ENCODE measurements at regions not wholly inside any gene's neighbourhood (a gene's known extent, or its start where the extent isn't known, plus 50 kb on each side); places are given as distances from the start of the nearest gene placed in this dataset.
"Not testable (repeated sequence)": the region's sequence is repeated elsewhere in the genome, so short reads cannot be mapped to it uniquely, and the experiment has no call there.

GRCh38 chr18:4960578-4960977 lies 236.5 kb downstream of the AKAIN1 start:
- Histone ChIP-seq H3K27ac (ENCODE audit: insufficient read depth, low read depth, low read length, poor library complexity, severe bottlenecking) (no peak overlapping the region), H3K4me1 (ENCODE audit: control insufficient read depth, insufficient read depth, low read length) (no peaks in the 10 kb centered on the region), H3K9me3 (ENCODE audit: control insufficient read depth, low read length) (no peaks in the 10 kb centered on the region), H3K4me3 (ENCODE audit: insufficient read depth, low read depth, low read length) (no peak overlapping the region), H3K36me3 (ENCODE audit: control insufficient read depth, insufficient read depth, low read length) (no peaks in the 10 kb centered on the region), H3K27me3 (ENCODE audit: control insufficient read depth, insufficient read depth, low read length, poor library complexity, severe bottlenecking) (no peaks in the 10 kb centered on the region)
- 91 to 96% methylated on average over 5 of the region's 5 CpGs for WGBS, 2 experiments

- WGBS, 2 experiments: 92 to 95% methylated on average over 1 of the region's 1 CpG
- Histone ChIP-seq H3K27me3 (ENCODE audit: control insufficient read depth, insufficient read depth, low read length, poor library complexity, severe bottlenecking) (no peaks in the 10 kb centered on the region), H3K4me1 (ENCODE audit: control insufficient read depth, insufficient read depth, low read length) (no peaks in the 10 kb centered on the region), H3K36me3 (ENCODE audit: control insufficient read depth, insufficient read depth, low read length) (no peaks in the 10 kb centered on the region), H3K9me3 (ENCODE audit: control insufficient read depth, low read length) (no peaks in the 10 kb centered on the region), H3K27ac (ENCODE audit: insufficient read depth, low read depth, low read length, poor library complexity, severe bottlenecking) (no peak overlapping the region), H3K4me3 (ENCODE audit: insufficient read depth, low read depth, low read length) (no peak overlapping the region)
Observed at GRCh38 chr18:4931209-4931608, 265.8 kb downstream of the AKAIN1 start.

- no peaks in the 10 kb centered on the region for H3K4me1 ChIP-seq (ENCODE audit: control insufficient read depth, insufficient read depth, low read length)
- no peaks in the 10 kb centered on the region for H3K27me3 ChIP-seq (ENCODE audit: control insufficient read depth, insufficient read depth, low read length, poor library complexity, severe bottlenecking)
- no peak overlapping the region for H3K4me3 ChIP-seq (ENCODE audit: insufficient read depth, low read depth, low read length)
- H3K36me3 ChIP-seq (ENCODE audit: control insufficient read depth, insufficient read depth, low read length): no peaks in the 10 kb centered on the region
- H3K9me3 ChIP-seq (ENCODE audit: control insufficient read depth, low read length): no peaks in the 10 kb centered on the region
- no peak overlapping the region for H3K27ac ChIP-seq (ENCODE audit: insufficient read depth, low read depth, low read length, poor library complexity, severe bottlenecking)
Observed at GRCh38 chr18:4921548-4921947, 275.5 kb downstream of the AKAIN1 start.

GRCh38 chr18:4917509-4917908 lies 279.5 kb downstream of the AKAIN1 start:
- not testable (repeated sequence) for H3K9me3 ChIP-seq (ENCODE audit: control insufficient read depth, low read length); H3K4me1 ChIP-seq (ENCODE audit: control insufficient read depth, insufficient read depth, low read length); H3K27ac ChIP-seq (ENCODE audit: insufficient read depth, low read depth, low read length, poor library complexity, severe bottlenecking); H3K36me3 ChIP-seq (ENCODE audit: control insufficient read depth, insufficient read depth, low read length); H3K27me3 ChIP-seq (ENCODE audit: control insufficient read depth, insufficient read depth, low read length, poor library complexity, severe bottlenecking); H3K4me3 ChIP-seq (ENCODE audit: insufficient read depth, low read depth, low read length)
- 46 to 56% methylated on average over 3 of the region's 7 CpGs for WGBS, 2 experiments

- H3K4me1 ChIP-seq (ENCODE audit: control insufficient read depth, insufficient read depth, low read length): peaks cover 3% of the 10 kb centered on the region
- no peaks in the 10 kb centered on the region for H3K9me3 ChIP-seq (ENCODE audit: control insufficient read depth, low read length)
- 89 to 97% methylated on average over 3 of the region's 3 CpGs for WGBS, 2 experiments
- H3K27ac ChIP-seq (ENCODE audit: insufficient read depth, low read depth, low read length, poor library complexity, severe bottlenecking): no peak overlapping the region
- H3K27me3 ChIP-seq (ENCODE audit: control insufficient read depth, insufficient read depth, low read length, poor library complexity, severe bottlenecking): no peaks in the 10 kb centered on the region
- no peak overlapping the region for H3K4me3 ChIP-seq (ENCODE audit: insufficient read depth, low read depth, low read length)
- no peaks in the 10 kb centered on the region for H3K36me3 ChIP-seq (ENCODE audit: control insufficient read depth, insufficient read depth, low read length)
Observed at GRCh38 chr18:4908328-4908727, 288.7 kb downstream of the AKAIN1 start.

GRCh38 chr18:4906856-4907255 lies 290.2 kb downstream of the AKAIN1 start:
- 84% methylated on average over 3 of the region's 3 CpGs for WGBS, 2 experiments
- no peak overlapping the region for H3K27ac ChIP-seq (ENCODE audit: insufficient read depth, low read depth, low read length, poor library complexity, severe bottlenecking)
- peaks cover 3% of the 10 kb centered on the region for H3K4me1 ChIP-seq (ENCODE audit: control insufficient read depth, insufficient read depth, low read length)
- H3K36me3 ChIP-seq (ENCODE audit: control insufficient read depth, insufficient read depth, low read length): no peaks in the 10 kb centered on the region
- no peaks in the 10 kb centered on the region for H3K9me3 ChIP-seq (ENCODE audit: control insufficient read depth, low read length)
- H3K27me3 ChIP-seq (ENCODE audit: control insufficient read depth, insufficient read depth, low read length, poor library complexity, severe bottlenecking): no peaks in the 10 kb centered on the region
- no peak overlapping the region for H3K4me3 ChIP-seq (ENCODE audit: insufficient read depth, low read depth, low read length)

- no peak overlapping the region for H3K27ac ChIP-seq (ENCODE audit: insufficient read depth, low read depth, low read length, poor library complexity, severe bottlenecking)
- H3K27me3 ChIP-seq (ENCODE audit: control insufficient read depth, insufficient read depth, low read length, poor library complexity, severe bottlenecking): no peaks in the 10 kb centered on the region
- 88 to 89% methylated on average over 6 of the region's 6 CpGs for WGBS, 2 experiments
- H3K4me3 ChIP-seq (ENCODE audit: insufficient read depth, low read depth, low read length): no peak overlapping the region
- H3K36me3 ChIP-seq (ENCODE audit: control insufficient read depth, insufficient read depth, low read length): no peaks in the 10 kb centered on the region
- H3K9me3 ChIP-seq (ENCODE audit: control insufficient read depth, low read length): no peaks in the 10 kb centered on the region
- H3K4me1 ChIP-seq (ENCODE audit: control insufficient read depth, insufficient read depth, low read length): no peaks in the 10 kb centered on the region
Observed at GRCh38 chr18:4888251-4889040, 308.6 kb downstream of the AKAIN1 start.

- Histone ChIP-seq H3K27ac (ENCODE audit: insufficient read depth, low read depth, low read length, poor library complexity, severe bottlenecking) (no peak overlapping the region), H3K27me3 (ENCODE audit: control insufficient read depth, insufficient read depth, low read length, poor library complexity, severe bottlenecking) (no peaks in the 10 kb centered on the region), H3K9me3 (ENCODE audit: control insufficient read depth, low read length) (peaks cover 2% of the 10 kb centered on the region), H3K36me3 (ENCODE audit: control insufficient read depth, insufficient read depth, low read length) (no peaks in the 10 kb centered on the region), H3K4me3 (ENCODE audit: insufficient read depth, low read depth, low read length) (no peak overlapping the region), H3K4me1 (ENCODE audit: control insufficient read depth, insufficient read depth, low read length) (no peaks in the 10 kb centered on the region)
- 84 to 87% methylated on average over 4 of the region's 4 CpGs for WGBS, 2 experiments
Observed at GRCh38 chr18:4878480-4878879, 318.6 kb downstream of the AKAIN1 start.

GRCh38 chr18:4871197-4871596 lies 325.9 kb downstream of the AKAIN1 start:
- H3K27me3 ChIP-seq (ENCODE audit: control insufficient read depth, insufficient read depth, low read length, poor library complexity, severe bottlenecking): no peaks in the 10 kb centered on the region
- no peak overlapping the region for H3K4me3 ChIP-seq (ENCODE audit: insufficient read depth, low read depth, low read length)
- H3K27ac ChIP-seq (ENCODE audit: insufficient read depth, low read depth, low read length, poor library complexity, severe bottlenecking): no peak overlapping the region
- H3K36me3 ChIP-seq (ENCODE audit: control insufficient read depth, insufficient read depth, low read length): no peaks in the 10 kb centered on the region
- H3K9me3 ChIP-seq (ENCODE audit: control insufficient read depth, low read length): peaks cover 2% of the 10 kb centered on the region
- H3K4me1 ChIP-seq (ENCODE audit: control insufficient read depth, insufficient read depth, low read length): no peaks in the 10 kb centered on the region

- no peaks in the 10 kb centered on the region for H3K4me1 ChIP-seq (ENCODE audit: control insufficient read depth, insufficient read depth, low read length)
- H3K4me3 ChIP-seq (ENCODE audit: insufficient read depth, low read depth, low read length): no peak overlapping the region
- H3K9me3 ChIP-seq (ENCODE audit: control insufficient read depth, low read length): peaks cover 2% of the 10 kb centered on the region
- H3K36me3 ChIP-seq (ENCODE audit: control insufficient read depth, insufficient read depth, low read length): no peaks in the 10 kb centered on the region
- H3K27me3 ChIP-seq (ENCODE audit: control insufficient read depth, insufficient read depth, low read length, poor library complexity, severe bottlenecking): no peaks in the 10 kb centered on the region
- H3K27ac ChIP-seq (ENCODE audit: insufficient read depth, low read depth, low read length, poor library complexity, severe bottlenecking): no peak overlapping the region
- 90 to 95% methylated on average over 4 of the region's 4 CpGs for whole genome bisulfite sequencing, 2 experiments
Observed at GRCh38 chr18:4870177-4870773, 326.8 kb downstream of the AKAIN1 start.

Measured in ectodermal cell (in vitro differentiated cells).